ENCODE measurements at regions not wholly inside any gene's neighbourhood (a gene's known extent, or its start where the extent isn't known, plus 50 kb on each side); places are given as distances from the start of the nearest gene placed in this dataset.

- no peak for TF ChIP-seq ZNF639 (tag by site-specific recombination; IDR thresholded peaks at IDR 0.05)
- no peak for TF ChIP-seq ZNF645 (tag by site-specific recombination; IDR thresholded peaks at IDR 0.05)
- no peak for TF ChIP-seq ZNF747 (tag by site-specific recombination; IDR thresholded peaks at IDR 0.05)
- no peak for TF ChIP-seq ZNF830 (tag by site-specific recombination; IDR thresholded peaks at IDR 0.05; ENCODE audit: low read depth)
- no peak for TF ChIP-seq ZNF174 (tag by site-specific recombination; IDR thresholded peaks at IDR 0.05)
- no peak for TF ChIP-seq ZNF585B (tag by site-specific recombination; IDR thresholded peaks at IDR 0.05)
- TF ChIP-seq ZNF114 (tag by site-specific recombination; IDR thresholded peaks at IDR 0.05), result no peak
- no peak for TF ChIP-seq GLI2 (tag by site-specific recombination; IDR thresholded peaks at IDR 0.05; ENCODE audit: borderline replicate concordance, low read depth)
Observed at GRCh38 chr6:71537717-71538116, 249.1 kb downstream of the OGFRL1 start (continued).

GRCh38 chr6:71544028-71544427 lies 255.4 kb downstream of the OGFRL1 start:
- no peak for TF ChIP-seq HOXA7 (CRISPR knock-in tag; IDR thresholded peaks at IDR 0.05; ENCODE audit: borderline replicate concordance)
- TF ChIP-seq ZNF184 (tag by site-specific recombination; IDR thresholded peaks at IDR 0.05), result no peak
- TF ChIP-seq GLI4 (tag by site-specific recombination; IDR thresholded peaks at IDR 0.05), result no peak
- TF ChIP-seq ZNF571 (tag by site-specific recombination; IDR thresholded peaks at IDR 0.05), result no peak
- TF ChIP-seq BCL11B (tag by site-specific recombination; IDR thresholded peaks at IDR 0.05; ENCODE audit: low read depth), result no peak
- TF ChIP-seq ZNF324 (tag by site-specific recombination; IDR thresholded peaks at IDR 0.05), result no peak
- no peak for TF ChIP-seq ZNF302 (tag by site-specific recombination; IDR thresholded peaks at IDR 0.05; ENCODE audit: low read depth)
- TF ChIP-seq ZSCAN18 (tag by site-specific recombination; IDR thresholded peaks at IDR 0.05), result no peak
- TF ChIP-seq ZNF398 (tag by site-specific recombination; IDR thresholded peaks at IDR 0.05), result no peak
- TF ChIP-seq ZNF341 (tag by site-specific recombination; IDR thresholded peaks at IDR 0.05; ENCODE audit: low read depth), result no peak
- TF ChIP-seq ZNF791 (tag by site-specific recombination; IDR thresholded peaks at IDR 0.05), result no peak
- no peak for TF ChIP-seq ZNF274 (IDR thresholded peaks at IDR 0.05; ENCODE audit: low read length)
- no peak for TF ChIP-seq ZNF274 (tag by site-specific recombination; IDR thresholded peaks at IDR 0.05; ENCODE audit: borderline replicate concordance)
- no peak for TF ChIP-seq ZBTB17 (tag by site-specific recombination; IDR thresholded peaks at IDR 0.05)
- no peak for TF ChIP-seq REST (tag by site-specific recombination; IDR thresholded peaks at IDR 0.05)
- POLR2A ChIA-PET, result interaction anchor here (0.6 kb wide), 1 partner anchor 255 kb away, joined by 9 read pairs; no protein-coding TSS in a partner anchor
- no peak overlapping the region for H3K27ac ChIP-seq (ENCODE audit: extremely low read depth, low read depth, low read length)
- H3K4me1 ChIP-seq (ENCODE audit: control insufficient read depth, insufficient read depth, low read length), result no peaks in the 10 kb centered on the region
- CTCF ChIA-PET, result interaction anchor here (1.0 to 1.2 kb wide), 3 partner anchors 9 to 140 kb away, joined by 3 to 4 read pairs (median 3); no protein-coding TSS in a partner anchor
- no peaks in the 10 kb centered on the region for H3K9me3 ChIP-seq (ENCODE audit: control insufficient read depth, insufficient read depth, low read depth, low read length)
- no peak overlapping the region for H3K4me3 ChIP-seq (ENCODE audit: low read depth, low read length)
- H3K36me3 ChIP-seq (ENCODE audit: control insufficient read depth in 2 of 2, insufficient read depth in 1 of 2, low read length in 2 of 2), result no peaks in the 10 kb centered on the region
